ENCODE measurements at regions not wholly inside any gene's neighbourhood (a gene's known extent, or its start where the extent isn't known, plus 50 kb on each side); places are given as distances from the start of the nearest gene placed in this dataset.
"Not testable (repeated sequence)": the region's sequence is repeated elsewhere in the genome, so short reads cannot be mapped to it uniquely, and the experiment has no call there.

- Mint-ChIP-seq H3K27ac (no peak overlapping the region), H3K4me3 (ENCODE audit: low read depth) (no peak overlapping the region), H3K4me1 (ENCODE audit: low read depth) (no peaks in the 10 kb centered on the region), H3K27me3 (ENCODE audit: low read depth) (no peaks in the 10 kb centered on the region), H3K36me3 (ENCODE audit: low read depth) (no peaks in the 10 kb centered on the region), H3K9me3 (peaks cover 22% of the 10 kb centered on the region)
- intact Hi-C loops (cut with micrococcal nuclease) = no loop called here
- DNase-seq (ENCODE audit: low spot score) = no peak
These were observed 1293.2 kb upstream of the GOT2 start for GRCh38 chr16:60027351-60027750.

- intact Hi-C loops (cut with micrococcal nuclease) = no loop called here
- no peak overlapping the region for H3K27ac Mint-ChIP-seq
- H3K4me1 Mint-ChIP-seq (ENCODE audit: low read depth) = no peaks in the 10 kb centered on the region
- peaks cover 56% of the 10 kb centered on the region for H3K9me3 Mint-ChIP-seq
- no peaks in the 10 kb centered on the region for H3K27me3 Mint-ChIP-seq (ENCODE audit: low read depth)
- no peak for DNase-seq (ENCODE audit: low spot score)
- H3K36me3 Mint-ChIP-seq (ENCODE audit: low read depth) = no peaks in the 10 kb centered on the region
- H3K4me3 Mint-ChIP-seq (ENCODE audit: low read depth) = no peak overlapping the region
These were observed 1279.0 kb upstream of the GOT2 start for GRCh38 chr16:60013076-60013475.

GRCh38 chr16:60001523-60001922 lies 1267.4 kb upstream of the GOT2 start:
- H3K27me3 Mint-ChIP-seq (ENCODE audit: low read depth) = no peaks in the 10 kb centered on the region
- intact Hi-C loops (cut with micrococcal nuclease) = no loop called here
- no peak overlapping the region for H3K4me3 Mint-ChIP-seq (ENCODE audit: low read depth)
- H3K36me3 Mint-ChIP-seq (ENCODE audit: low read depth) = no peaks in the 10 kb centered on the region
- peaks cover 55% of the 10 kb centered on the region for H3K9me3 Mint-ChIP-seq
- DNase-seq (ENCODE audit: low spot score) = no peak
- no peaks in the 10 kb centered on the region for H3K4me1 Mint-ChIP-seq (ENCODE audit: low read depth)
- H3K27ac Mint-ChIP-seq = no peak overlapping the region

- no peak overlapping the region for H3K4me3 Mint-ChIP-seq (ENCODE audit: low read depth)
- no peaks in the 10 kb centered on the region for H3K36me3 Mint-ChIP-seq (ENCODE audit: low read depth)
- H3K4me1 Mint-ChIP-seq (ENCODE audit: low read depth) = no peaks in the 10 kb centered on the region
- no peak overlapping the region for H3K27ac Mint-ChIP-seq
- intact Hi-C loops (cut with micrococcal nuclease) = no loop called here
- H3K27me3 Mint-ChIP-seq (ENCODE audit: low read depth) = no peaks in the 10 kb centered on the region
- no peak for DNase-seq (ENCODE audit: low spot score)
- H3K9me3 Mint-ChIP-seq = peaks cover 65% of the 10 kb centered on the region
These were observed 1263.6 kb upstream of the GOT2 start for GRCh38 chr16:59997706-59998105.

GRCh38 chr16:59993101-59993500 lies 1259.0 kb upstream of the GOT2 start:
- no peak overlapping the region for H3K27ac Mint-ChIP-seq
- H3K4me1 Mint-ChIP-seq (ENCODE audit: low read depth) = no peaks in the 10 kb centered on the region
- no peaks in the 10 kb centered on the region for H3K36me3 Mint-ChIP-seq (ENCODE audit: low read depth)
- no peak overlapping the region for H3K4me3 Mint-ChIP-seq (ENCODE audit: low read depth)
- H3K27me3 Mint-ChIP-seq (ENCODE audit: low read depth) = no peaks in the 10 kb centered on the region
- intact Hi-C loops (cut with micrococcal nuclease) = no loop called here
- peaks cover 58% of the 10 kb centered on the region for H3K9me3 Mint-ChIP-seq
- DNase-seq (ENCODE audit: low spot score) = no peak

- Mint-ChIP-seq H3K36me3 (ENCODE audit: low read depth) (no peaks in the 10 kb centered on the region), H3K4me3 (ENCODE audit: low read depth) (no peak overlapping the region), H3K9me3 (peaks cover 59% of the 10 kb centered on the region), H3K4me1 (ENCODE audit: low read depth) (no peaks in the 10 kb centered on the region), H3K27me3 (ENCODE audit: low read depth) (no peaks in the 10 kb centered on the region), H3K27ac (no peak overlapping the region)
- no peak for DNase-seq (ENCODE audit: low spot score)
- intact Hi-C loops (cut with micrococcal nuclease) = no loop called here
These were observed 1257.1 kb upstream of the GOT2 start for GRCh38 chr16:59991171-59991570.

GRCh38 chr16:59988591-59988990 lies 1254.5 kb upstream of the GOT2 start:
- intact Hi-C loops (cut with micrococcal nuclease) = no loop called here

GRCh38 chr16:59975953-59976352 lies 1241.8 kb upstream of the GOT2 start:
- intact Hi-C loops (cut with micrococcal nuclease) = no loop called here
- no peak for DNase-seq (ENCODE audit: low spot score)
- H3K27me3 Mint-ChIP-seq (ENCODE audit: low read depth) = no peaks in the 10 kb centered on the region
- H3K4me1 Mint-ChIP-seq (ENCODE audit: low read depth) = no peaks in the 10 kb centered on the region
- H3K4me3 Mint-ChIP-seq (ENCODE audit: low read depth) = no peak overlapping the region
- no peak overlapping the region for H3K27ac Mint-ChIP-seq
- no peaks in the 10 kb centered on the region for H3K36me3 Mint-ChIP-seq (ENCODE audit: low read depth)
- peaks cover 20% of the 10 kb centered on the region for H3K9me3 Mint-ChIP-seq

More at GRCh38 chr16:59988591-59988990, 1254.5 kb upstream of the GOT2 start:
- Mint-ChIP-seq H3K36me3 (ENCODE audit: low read depth) (no peaks in the 10 kb centered on the region), H3K27ac (no peak overlapping the region), H3K9me3 (peaks cover 66% of the 10 kb centered on the region), H3K4me3 (ENCODE audit: low read depth) (no peak overlapping the region), H3K4me1 (ENCODE audit: low read depth) (no peaks in the 10 kb centered on the region), H3K27me3 (ENCODE audit: low read depth) (no peaks in the 10 kb centered on the region)
- DNase-seq (ENCODE audit: low spot score) = no peak

GRCh38 chr16:59973966-59974365 lies 1239.8 kb upstream of the GOT2 start:
- H3K27ac Mint-ChIP-seq = no peak overlapping the region
- H3K4me1 Mint-ChIP-seq (ENCODE audit: low read depth) = no peaks in the 10 kb centered on the region
- intact Hi-C loops (cut with micrococcal nuclease) = no loop called here

GRCh38 chr16:59971264-59971663 lies 1237.1 kb upstream of the GOT2 start:
- H3K36me3 Mint-ChIP-seq (ENCODE audit: low read depth) = no peaks in the 10 kb centered on the region

More at GRCh38 chr16:59973966-59974365, 1239.8 kb upstream of the GOT2 start:
- H3K27me3 Mint-ChIP-seq (ENCODE audit: low read depth) = no peaks in the 10 kb centered on the region
- peaks cover 35% of the 10 kb centered on the region for H3K9me3 Mint-ChIP-seq
- H3K36me3 Mint-ChIP-seq (ENCODE audit: low read depth) = no peaks in the 10 kb centered on the region
- DNase-seq (ENCODE audit: low spot score) = no peak
- H3K4me3 Mint-ChIP-seq (ENCODE audit: low read depth) = no peak overlapping the region

GRCh38 chr16:59964232-59964924 lies 1230.3 kb upstream of the GOT2 start:
- DNase-seq (ENCODE audit: low spot score) = no peak
- Mint-ChIP-seq H3K4me1 (ENCODE audit: low read depth) (no peaks in the 10 kb centered on the region), H3K4me3 (ENCODE audit: low read depth) (no peak overlapping the region), H3K36me3 (ENCODE audit: low read depth) (no peaks in the 10 kb centered on the region), H3K9me3 (peaks cover 54% of the 10 kb centered on the region), H3K27ac (no peak overlapping the region), H3K27me3 (ENCODE audit: low read depth) (no peaks in the 10 kb centered on the region)
- intact Hi-C loops (cut with micrococcal nuclease) = no loop called here

More at GRCh38 chr16:59971264-59971663, 1237.1 kb upstream of the GOT2 start:
- Mint-ChIP-seq H3K27me3 (ENCODE audit: low read depth) (no peaks in the 10 kb centered on the region), H3K4me3 (ENCODE audit: low read depth) (no peak overlapping the region), H3K9me3 (peaks cover 52% of the 10 kb centered on the region), H3K4me1 (ENCODE audit: low read depth) (no peaks in the 10 kb centered on the region), H3K27ac (no peak overlapping the region)
- intact Hi-C loops (cut with micrococcal nuclease) = no loop called here
- no peak for DNase-seq (ENCODE audit: low spot score)

- no peaks in the 10 kb centered on the region for H3K36me3 Mint-ChIP-seq (ENCODE audit: low read depth)
- H3K4me3 Mint-ChIP-seq (ENCODE audit: low read depth) = no peak overlapping the region
- DNase-seq (ENCODE audit: low spot score) = no peak
- intact Hi-C loops (cut with micrococcal nuclease) = no loop called here
- H3K9me3 Mint-ChIP-seq = peaks cover 61% of the 10 kb centered on the region
- H3K27me3 Mint-ChIP-seq (ENCODE audit: low read depth) = no peaks in the 10 kb centered on the region
- H3K27ac Mint-ChIP-seq = no peak overlapping the region
- no peaks in the 10 kb centered on the region for H3K4me1 Mint-ChIP-seq (ENCODE audit: low read depth)
These were observed 1225.2 kb upstream of the GOT2 start for GRCh38 chr16:59959311-59959710.

GRCh38 chr16:59950431-59950830 lies 1216.3 kb upstream of the GOT2 start:
- intact Hi-C loops (cut with micrococcal nuclease) = no loop called here
- H3K27me3 Mint-ChIP-seq (ENCODE audit: low read depth) = no peaks in the 10 kb centered on the region
- no peak for DNase-seq (ENCODE audit: low spot score)
- no peak overlapping the region for H3K27ac Mint-ChIP-seq
- H3K4me3 Mint-ChIP-seq (ENCODE audit: low read depth) = no peak overlapping the region
- H3K4me1 Mint-ChIP-seq (ENCODE audit: low read depth) = no peaks in the 10 kb centered on the region
- peaks cover 35% of the 10 kb centered on the region for H3K9me3 Mint-ChIP-seq
- no peaks in the 10 kb centered on the region for H3K36me3 Mint-ChIP-seq (ENCODE audit: low read depth)

GRCh38 chr16:59944041-59944440 lies 1209.9 kb upstream of the GOT2 start:
- H3K27me3 Mint-ChIP-seq (ENCODE audit: low read depth); H3K4me1 Mint-ChIP-seq (ENCODE audit: low read depth); DNase-seq (ENCODE audit: low spot score); H3K36me3 Mint-ChIP-seq (ENCODE audit: low read depth); H3K4me3 Mint-ChIP-seq (ENCODE audit: low read depth); intact Hi-C loops (cut with micrococcal nuclease); H3K27ac Mint-ChIP-seq: not testable (repeated sequence)
- peaks cover 25% of the 10 kb centered on the region for H3K9me3 Mint-ChIP-seq
